Fibroblast of the conjunctiva (primary cell): ENCODE measurements at regions not wholly inside any gene's neighbourhood (a gene's known extent, or its start where the extent isn't known, plus 50 kb on each side); places are given as distances from the start of the nearest gene placed in this dataset.
"Not testable (repeated sequence)": the region's sequence is repeated elsewhere in the genome, so short reads cannot be mapped to it uniquely, and the experiment has no call there.

Source experiments
- DNase-seq: peaks from one replicate; pipeline ENCODE4 v3.0.0-alpha.2; 2010; ENCODE audit warnings: low read depth

DNA sequence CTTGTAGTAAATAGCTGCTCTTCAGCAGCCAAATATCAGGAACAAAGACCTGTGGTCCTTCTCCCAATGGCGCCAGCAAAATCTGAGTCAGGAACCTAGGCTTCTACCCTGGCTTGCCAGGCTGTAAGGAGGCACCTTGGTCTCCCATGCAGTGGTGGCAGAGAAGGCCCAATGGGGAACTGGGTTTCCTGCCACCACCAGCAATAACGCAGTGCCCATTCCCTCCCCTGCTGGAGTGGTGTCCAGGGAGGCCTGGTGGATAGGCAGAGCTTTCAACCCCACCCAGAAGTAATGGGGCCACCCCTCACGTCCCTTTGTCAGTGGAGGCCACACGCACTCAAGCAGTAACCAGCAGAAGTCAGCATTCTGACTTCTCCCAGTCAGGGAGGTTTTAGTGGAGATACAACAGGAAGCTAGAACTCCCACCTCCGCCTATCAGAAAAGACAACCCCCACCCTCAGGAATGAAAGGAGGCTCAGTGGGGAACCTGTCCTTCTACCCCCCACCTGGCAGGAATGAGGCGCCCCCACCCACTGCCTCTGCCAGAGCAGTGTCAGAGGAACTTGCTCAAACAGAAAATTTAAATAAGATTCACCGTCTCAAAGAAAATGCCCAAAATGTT, 132.4 kb downstream of the COPS8 start:
- no peak for DNase-seq

DNA sequence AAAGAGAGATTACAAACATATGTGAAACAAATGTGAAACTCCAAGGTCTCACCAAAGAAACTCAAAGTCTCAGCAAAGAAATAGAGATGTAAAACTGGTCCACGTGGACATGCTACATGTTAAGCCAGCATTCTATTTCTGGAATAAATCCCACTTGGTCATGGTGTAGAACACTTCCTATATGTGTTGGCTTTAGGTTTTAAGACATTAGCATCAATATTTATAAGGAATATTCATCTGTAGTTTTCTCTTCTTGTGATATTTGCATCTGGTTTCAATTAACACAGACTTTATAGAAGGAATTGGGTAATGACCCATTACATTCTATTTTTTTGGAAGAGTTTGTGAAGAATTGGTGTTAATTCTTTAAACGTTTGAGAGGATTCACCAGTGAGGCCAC, 133.1 kb downstream of the COPS8 start:
- DNase-seq, result no peak

DNA sequence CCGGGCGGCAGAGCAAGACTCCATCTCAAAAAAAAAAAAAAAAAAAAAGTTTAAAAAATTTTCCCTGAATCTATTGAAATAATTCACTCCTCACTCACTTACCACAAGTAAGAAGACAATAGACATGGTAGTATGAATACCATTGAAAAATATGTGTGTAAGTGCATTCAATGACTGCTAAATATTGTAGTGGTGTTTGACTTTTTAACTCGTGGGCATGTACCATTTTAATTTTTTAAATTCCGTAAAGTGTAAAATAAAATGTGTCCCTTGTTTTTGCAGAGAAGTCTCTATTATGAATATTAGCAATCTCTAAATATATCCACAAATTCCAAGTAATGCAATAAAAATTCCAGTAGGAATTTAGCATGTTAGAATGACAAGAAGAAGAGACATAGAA, 134.1 kb downstream of the COPS8 start:
- no peak for DNase-seq

DNA sequence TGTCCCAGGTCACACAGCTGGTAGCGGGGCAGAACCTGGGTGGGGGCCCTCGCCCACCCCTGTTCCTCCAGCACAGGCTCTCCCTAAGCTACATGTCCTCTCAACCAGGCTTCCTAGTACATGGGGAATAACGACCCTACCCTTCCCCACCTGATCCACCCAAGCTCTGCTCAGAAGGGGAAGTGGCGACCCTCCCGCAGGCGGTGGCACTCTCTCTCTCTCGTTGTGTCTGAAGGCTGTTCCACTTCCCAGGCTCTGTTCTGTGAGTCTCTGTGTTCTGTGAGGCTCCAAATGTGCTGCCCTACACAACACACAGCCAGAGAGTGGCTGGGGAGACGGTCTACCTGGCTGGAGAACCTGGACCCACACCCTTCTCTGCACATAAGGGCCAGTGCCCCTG, 135.8 kb downstream of the COPS8 start:
- DNase-seq, result no peak

DNA sequence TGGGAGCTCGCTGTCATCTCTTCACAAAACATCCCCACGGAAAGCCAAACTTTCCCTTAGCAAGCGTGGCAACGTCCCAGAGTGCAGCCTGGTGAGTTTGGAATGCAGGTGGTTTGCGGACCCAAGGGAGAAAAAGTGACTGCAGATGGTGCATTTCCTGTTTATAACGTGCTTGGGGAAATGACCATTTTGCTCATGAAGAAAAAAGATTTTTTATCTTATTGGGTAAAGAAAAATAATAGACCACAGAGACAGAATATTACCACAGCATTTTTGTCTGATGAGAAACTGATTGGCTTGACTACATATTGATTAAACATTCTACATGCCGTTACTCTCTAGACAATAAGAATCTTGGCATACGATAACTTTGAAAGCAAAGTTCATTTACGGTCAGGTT, 136.5 kb downstream of the COPS8 start:
- DNase-seq, result peak; percentile 69

DNA sequence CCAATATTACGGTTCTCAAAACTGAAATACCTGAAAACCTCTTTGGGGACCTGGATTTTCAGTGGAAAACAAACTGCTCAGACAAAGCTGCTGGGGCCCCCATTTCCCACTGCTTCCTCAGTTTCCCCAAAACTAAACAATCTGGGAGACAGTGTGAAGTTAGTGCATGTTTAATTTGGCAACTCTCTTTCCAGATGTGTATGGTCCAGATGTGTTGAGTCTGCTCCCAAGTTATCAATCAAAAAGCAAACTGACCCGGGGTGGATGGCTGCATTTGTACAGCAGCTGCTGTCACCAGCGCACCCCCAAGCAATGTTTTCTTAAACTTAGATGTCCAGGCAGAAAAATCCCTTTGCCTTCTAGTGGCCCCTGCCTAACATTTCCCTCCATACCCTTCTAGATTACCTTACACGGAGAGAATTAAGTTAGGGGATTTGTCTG, 136.9 kb downstream of the COPS8 start:
- DNase-seq, result no peak

DNA sequence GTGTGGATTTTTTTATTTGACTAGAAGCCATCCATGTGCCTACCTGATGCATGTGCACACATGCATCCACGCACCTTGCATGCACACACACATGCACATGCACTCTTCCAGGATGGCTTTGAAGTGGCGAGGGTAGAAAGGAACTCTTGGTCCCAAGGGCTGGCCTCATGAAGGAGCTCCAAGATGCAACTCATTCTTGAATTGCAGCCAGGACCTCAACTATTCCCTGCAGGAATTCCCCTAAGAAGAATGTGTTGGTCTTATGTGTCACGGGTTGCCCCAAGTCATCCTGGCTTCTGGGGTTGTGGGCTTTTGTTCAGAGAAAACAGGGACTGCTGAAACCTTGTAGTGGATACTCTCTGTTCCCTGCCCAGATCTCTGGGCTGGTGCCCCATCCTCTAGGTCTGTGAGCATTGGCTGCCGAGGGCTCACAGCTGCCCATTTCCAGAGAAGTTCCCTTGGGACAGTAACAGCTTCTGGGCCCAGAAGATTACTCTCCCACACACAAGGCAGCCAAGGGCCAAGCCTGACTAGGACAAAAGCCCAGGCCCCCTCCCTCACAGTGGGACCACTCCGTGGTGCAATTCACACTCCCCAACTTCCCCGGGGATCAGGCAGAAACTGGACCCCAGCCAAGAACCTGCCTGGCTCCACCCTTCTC, 137.6 kb downstream of the COPS8 start:
- peak; percentile 96 for DNase-seq

DNA sequence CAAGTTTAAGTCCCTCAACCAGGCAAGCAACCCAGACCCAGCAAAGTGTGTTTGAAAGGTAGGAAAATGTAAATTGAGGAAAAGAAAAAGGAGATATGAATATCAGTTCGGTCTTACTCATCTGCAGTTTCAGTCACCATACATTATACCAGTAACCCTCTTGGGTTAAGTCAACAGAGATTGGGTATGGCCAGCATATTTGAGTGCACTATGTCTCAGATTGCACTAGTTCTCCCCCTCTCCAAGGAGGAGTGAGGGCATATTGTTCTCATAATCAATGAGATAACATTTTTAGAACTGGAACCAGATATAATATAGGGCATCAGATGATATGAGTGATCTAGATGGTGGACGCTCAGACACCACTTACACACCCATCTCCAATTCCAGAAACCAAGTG, 141.5 kb downstream of the COPS8 start:
- no peak for DNase-seq

DNA sequence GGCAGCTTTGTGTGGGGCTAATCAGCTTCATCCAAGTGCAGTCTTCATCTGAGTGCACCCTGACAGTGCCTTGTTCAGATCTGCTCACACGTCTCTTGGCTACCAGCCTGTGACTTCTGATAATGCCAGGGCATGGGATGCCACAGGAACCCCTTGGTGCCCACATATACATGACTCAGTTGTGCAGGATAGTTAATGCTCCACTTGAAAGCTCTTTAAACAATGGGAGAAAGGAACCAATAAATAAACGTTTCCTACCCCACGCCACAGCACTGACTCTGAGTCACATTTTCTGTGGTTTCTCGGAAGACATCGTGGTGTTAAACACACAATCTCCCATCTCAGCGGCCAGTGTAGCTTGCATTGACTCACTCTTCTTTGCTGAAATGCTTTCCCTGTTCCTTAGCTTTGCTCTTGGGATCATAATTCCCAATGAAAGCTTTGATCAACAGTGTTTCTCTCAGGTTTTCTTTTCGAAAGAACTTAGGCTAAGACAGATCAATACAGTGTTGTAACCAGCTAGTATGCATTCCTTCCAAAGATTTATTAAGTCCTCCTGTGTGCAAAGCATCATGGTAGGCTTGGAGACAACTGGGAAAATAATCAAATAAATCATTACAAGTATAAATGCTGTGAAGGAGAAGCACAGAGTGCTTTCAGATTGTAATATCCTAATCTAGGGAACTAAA, 142.0 kb downstream of the COPS8 start:
- peak; percentile 41 for DNase-seq

DNA sequence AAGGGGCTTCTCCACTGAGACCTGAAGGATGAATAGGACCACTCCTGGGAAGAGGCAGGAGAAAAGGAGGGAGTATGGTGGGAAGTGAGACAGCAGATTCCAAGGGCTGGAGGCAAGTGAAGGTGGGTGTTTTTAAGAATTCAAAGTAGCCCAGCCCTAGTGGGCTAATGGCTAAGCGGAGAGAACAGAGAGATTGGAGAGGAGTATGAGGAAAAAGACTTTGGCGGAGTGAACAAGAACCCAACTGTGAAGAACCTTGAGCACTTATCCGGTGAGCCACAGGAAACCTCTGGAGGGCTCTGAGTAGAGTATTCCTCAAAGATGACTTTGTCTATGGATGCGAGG, 142.6 kb downstream of the COPS8 start:
- no peak for DNase-seq

DNA sequence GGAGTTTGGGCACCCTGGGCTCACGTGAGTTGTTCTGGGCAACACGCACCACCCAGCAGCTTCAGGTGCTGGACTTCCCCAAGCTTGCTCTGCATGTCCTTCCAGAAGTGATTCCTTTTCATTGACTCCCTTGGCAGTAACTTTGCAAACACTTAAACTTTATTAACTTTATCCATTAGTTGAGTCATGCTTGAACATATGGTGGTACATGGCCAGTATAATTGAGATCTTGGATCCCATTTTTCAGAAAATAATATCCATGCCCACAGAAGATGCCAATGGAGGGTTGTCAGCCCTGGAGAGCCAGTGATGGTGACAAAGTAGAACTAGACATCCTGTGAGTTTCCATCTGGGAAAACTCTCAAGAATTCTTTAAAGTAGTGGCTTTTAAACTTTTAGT, 144.2 kb downstream of the COPS8 start:
- no peak for DNase-seq

DNA sequence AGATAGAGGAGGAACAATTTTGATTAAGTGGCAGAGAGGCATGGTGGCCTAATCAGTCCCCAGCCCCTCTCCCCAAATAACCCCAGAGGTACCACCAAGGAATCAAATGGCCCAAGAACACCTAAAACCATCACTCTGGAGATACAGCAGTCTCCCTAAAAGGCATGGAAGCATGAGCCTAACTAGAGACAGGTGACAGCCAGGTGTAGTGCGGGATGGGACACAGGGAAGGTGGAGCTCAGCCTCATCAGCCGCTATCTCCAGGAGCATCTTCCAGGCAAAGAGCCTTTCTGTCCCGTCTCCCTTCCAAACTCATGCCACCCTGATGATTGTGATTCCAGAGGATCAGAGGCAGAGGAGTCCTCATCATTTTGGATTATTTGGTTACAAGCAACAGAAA, 144.7 kb downstream of the COPS8 start:
- no peak for DNase-seq

DNA sequence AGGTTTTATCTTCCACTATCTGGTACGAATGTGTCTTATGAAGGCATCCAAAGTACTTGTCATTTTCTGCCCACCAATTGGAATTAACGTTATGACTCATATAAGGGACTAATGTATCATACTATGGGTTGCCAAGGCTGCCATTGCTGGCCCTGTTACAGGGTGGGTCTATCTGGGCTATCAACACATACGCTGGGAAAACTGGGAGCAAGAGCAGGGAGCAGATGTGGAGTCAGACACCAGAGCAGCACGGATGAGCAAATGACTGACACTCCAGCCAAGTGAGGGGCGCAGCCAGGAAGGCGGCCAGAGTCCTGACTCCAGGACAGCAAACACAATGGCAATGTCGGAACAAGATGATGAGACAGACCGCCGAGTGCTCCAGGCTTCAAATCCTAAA, 145.9 kb downstream of the COPS8 start:
- no peak for DNase-seq

DNA sequence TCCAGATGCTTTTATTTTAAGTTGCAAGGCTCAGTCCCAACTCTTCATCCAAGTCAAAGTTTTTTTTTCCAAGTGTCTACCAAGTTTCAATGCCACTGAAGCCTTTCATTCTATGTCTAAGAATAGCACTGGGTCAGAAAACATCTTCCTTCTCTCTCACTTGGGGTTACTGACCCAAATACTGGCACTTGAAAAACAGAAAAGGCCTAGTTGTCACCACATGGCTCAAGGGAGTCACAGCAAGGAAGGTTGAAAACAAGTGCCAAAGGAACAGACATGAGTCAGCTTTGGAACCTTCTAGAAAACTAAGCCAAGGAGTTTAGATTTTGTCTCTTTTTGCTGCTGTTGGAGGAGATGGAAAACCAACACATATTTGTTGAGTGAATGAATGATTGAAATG, 146.5 kb downstream of the COPS8 start:
- DNase-seq, result no peak

DNA sequence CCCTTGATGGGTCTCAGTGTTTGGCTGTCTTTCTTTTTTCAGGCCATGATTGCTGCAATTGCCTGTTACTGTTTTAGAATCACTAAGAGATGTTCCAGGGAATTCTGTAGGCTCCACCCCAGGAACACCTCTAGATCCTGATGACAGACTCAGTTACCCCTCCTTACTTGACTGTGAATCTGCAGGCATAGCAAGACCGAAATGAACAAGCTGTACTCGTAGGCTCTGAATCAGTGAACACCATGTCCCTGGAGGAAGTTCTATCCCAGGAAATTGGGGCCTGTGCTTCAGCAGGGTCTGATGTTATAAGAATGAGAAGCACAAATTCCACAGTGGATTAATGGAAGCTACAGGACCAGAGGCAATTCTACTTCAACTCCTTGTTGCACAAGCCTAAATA, 148.6 kb downstream of the COPS8 start:
- DNase-seq, result no peak

DNA sequence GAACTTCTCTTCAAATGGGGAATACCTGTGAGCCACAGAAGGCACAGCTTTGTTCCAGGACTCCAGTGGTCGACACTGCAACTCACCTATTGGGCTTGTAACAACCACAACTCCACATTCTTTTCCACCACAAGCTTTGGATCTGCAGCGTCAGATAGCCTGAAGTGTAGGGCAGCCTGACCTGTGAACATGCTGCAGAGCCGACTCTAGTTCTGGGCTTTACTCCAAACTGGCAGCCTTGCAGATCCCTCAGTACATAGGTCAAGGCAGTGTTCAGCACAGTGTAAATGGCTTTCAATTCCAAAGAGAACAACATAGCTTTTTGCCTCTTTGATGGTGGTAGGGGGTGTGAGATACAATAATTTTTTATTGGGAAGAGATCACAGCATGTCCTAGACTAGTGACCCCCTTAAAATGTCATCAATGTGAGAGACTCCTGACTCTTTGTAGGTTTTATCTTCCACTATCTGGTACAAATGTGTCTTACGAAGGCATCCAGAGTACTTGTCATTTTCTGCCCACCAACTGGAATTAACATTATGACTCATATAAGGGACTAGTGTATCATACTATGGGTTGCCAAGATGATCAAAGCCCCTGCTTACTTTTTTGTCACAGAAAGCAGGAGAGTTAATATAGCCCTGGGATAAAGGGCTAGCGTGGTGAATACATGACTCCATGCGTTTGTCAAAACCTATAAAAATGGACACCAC, 149.8 kb downstream of the COPS8 start:
- peak; percentile 89 for DNase-seq

DNA sequence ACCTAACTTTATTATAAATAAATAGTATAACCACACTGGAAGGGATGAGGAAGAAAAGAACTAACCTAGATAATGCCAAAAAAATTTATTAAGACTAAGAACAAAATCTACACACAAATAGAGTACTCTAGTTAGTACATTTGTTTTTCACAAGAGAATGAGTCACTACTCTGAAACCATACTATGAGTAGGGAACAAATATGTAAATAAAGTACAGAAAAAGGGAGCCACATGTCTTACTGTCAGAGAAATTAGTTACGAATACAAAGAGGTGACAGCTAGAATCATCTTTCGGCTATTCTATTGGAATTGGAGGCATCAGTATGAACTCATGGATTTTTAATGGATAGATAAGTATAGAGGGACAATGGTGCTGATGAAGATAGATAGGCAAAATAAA, 150.5 kb downstream of the COPS8 start:
- no peak for DNase-seq

DNA sequence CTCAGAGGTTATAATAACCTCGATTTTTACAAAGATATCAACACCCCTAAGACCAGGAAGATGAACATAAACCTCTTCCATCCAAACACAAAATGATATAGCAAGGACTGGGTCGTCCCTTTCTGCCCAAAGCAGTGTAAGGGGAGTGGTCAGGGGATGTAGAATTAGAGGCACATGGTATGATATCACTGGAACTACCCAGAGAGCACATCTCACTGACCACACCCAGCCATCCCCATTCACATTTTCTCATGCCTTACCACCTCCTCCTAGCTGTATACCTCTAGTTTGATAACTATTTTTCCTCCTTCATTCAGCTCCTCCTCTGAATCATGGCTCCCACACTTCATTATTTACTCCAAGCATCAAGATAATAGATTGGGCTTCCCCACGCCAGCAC, 152.6 kb downstream of the COPS8 start:
- DNase-seq, result no peak

DNA sequence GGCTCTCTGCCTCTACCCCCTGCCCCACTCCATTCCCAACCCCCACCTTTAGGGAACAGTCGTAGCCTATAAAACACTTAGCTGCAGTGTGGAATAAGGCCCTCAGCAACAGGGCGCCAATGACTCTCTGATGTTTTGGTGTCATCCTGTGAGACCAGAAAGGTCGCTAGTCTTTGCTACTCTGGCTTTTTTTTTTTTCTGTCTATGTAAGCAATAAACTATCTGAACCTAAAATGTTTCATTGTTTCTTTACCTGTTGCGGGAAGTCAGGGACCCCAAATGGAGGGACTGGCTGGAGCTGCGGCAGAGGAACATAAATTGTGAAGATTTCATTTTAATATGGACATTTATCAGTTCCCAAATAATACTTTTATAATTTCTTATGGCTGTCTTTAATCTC, 154.6 kb downstream of the COPS8 start:
- DNase-seq, result no peak

DNA sequence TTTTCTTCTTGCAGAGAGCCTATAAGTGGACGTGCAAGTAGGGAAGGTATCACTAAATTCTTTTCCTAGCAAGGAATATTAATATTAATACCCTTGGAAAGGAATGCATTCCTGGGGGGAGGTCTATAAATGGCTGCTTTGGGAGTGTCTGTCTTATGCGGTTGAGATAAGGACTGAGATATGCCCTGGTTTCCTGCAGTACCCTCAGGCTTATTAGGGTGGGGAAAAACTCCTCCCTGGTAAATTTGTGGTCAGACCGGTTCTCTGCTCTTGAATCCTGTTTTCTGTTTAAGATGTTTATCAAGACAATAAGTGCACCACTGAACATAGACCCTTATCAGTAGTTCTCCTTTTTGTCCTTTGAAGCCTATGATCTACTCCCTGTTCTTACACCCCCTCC, 155.2 kb downstream of the COPS8 start:
- DNase-seq, result not testable (repeated sequence)

DNA sequence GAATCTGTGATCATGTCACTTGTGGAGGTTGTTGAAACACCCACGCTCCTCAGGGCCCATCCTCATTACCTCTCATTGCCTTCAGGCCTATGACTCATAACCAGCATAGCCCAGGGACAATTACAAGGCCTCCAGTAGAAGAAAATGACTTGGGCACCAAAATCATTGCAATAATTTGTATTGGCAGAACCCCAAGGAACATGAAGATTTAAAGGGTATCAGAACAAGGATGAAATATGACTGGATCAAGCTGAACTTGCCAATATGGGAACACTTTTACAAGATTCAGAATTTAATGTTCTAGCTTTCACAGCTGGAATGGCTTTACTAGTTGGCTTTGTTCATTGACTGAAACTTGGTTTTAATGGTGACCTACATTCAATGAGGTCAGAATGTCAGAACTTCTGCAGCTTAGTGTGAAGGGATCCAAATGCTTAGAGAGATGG, 156.4 kb downstream of the COPS8 start:
- peak; percentile 55 for DNase-seq

DNA sequence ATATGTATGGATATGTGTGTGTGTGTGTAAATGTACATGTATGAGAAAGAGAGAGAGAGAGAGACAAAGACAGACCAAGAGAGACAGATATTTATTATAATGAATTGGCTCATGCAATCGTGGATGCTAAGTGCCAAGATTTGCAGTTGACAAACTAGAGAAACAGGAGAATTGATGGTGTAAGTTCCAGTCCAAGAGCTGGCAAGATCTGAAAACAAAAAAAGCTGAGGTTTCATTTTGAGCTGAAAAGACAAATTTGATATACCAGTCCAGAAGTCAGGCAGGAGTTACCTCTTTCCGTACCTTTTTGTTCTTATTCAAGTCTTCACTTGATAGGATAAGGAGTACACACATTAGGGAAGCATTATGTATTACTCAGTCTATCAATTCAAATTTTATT, 157.8 kb downstream of the COPS8 start:
- no peak for DNase-seq

DNA sequence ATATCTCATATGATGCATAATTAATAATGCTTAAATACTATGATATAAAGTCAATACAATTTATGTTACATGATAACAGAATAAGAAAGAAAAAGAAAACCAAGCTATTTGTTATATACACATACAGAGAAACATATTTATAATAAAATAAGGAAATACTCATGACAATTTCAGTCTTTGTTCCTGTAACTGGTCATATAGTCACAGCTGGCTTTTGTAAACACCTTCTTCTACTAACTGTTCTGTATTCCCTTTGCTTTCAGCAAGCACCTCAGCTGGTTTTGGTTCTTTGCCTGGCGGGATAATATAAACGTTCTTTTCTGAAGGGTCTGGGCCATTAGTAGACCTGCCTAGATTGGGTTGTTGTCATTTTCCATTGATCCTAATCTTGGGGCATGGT, 158.5 kb downstream of the COPS8 start:
- no peak for DNase-seq
